ENCODE measurements at regions not wholly inside any gene's neighbourhood (a gene's known extent, or its start where the extent isn't known, plus 50 kb on each side); places are given as distances from the start of the nearest gene placed in this dataset.

DNA sequence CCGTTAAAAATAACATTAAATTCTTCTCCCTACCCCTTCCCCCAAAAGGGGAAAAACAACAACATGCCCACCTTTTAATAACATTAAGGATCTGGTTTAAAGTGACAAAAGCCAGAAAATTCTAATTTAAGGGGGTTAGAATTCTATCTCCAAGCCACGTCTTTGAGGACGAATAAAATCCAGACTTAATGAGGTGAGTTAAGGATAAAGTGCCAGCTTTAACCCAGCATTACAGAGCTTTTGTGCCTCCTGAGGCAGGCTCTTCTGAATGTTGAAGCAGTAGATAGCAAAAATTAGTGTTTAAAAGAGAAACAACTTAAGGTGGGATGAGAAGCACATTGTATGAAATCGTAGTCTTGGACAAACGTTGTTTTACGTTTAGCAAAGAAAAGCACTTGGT is 329.0 kb upstream of the MPDZ start:
- TF ChIP-seq, protein P1, sequence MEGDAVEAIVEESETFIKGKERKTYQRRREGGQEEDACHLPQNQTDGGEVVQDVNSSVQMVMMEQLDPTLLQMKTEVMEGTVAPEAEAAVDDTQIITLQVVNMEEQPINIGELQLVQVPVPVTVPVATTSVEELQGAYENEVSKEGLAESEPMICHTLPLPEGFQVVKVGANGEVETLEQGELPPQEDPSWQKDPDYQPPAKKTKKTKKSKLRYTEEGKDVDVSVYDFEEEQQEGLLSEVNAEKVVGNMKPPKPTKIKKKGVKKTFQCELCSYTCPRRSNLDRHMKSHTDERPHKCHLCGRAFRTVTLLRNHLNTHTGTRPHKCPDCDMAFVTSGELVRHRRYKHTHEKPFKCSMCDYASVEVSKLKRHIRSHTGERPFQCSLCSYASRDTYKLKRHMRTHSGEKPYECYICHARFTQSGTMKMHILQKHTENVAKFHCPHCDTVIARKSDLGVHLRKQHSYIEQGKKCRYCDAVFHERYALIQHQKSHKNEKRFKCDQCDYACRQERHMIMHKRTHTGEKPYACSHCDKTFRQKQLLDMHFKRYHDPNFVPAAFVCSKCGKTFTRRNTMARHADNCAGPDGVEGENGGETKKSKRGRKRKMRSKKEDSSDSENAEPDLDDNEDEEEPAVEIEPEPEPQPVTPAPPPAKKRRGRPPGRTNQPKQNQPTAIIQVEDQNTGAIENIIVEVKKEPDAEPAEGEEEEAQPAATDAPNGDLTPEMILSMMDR (IDR thresholded peaks at IDR 0.05; ENCODE audit: low read depth, low read length), result no peak
- H3K4me3 ChIP-seq (ENCODE audit: low read depth, low read length), result no peak overlapping the region

DNA sequence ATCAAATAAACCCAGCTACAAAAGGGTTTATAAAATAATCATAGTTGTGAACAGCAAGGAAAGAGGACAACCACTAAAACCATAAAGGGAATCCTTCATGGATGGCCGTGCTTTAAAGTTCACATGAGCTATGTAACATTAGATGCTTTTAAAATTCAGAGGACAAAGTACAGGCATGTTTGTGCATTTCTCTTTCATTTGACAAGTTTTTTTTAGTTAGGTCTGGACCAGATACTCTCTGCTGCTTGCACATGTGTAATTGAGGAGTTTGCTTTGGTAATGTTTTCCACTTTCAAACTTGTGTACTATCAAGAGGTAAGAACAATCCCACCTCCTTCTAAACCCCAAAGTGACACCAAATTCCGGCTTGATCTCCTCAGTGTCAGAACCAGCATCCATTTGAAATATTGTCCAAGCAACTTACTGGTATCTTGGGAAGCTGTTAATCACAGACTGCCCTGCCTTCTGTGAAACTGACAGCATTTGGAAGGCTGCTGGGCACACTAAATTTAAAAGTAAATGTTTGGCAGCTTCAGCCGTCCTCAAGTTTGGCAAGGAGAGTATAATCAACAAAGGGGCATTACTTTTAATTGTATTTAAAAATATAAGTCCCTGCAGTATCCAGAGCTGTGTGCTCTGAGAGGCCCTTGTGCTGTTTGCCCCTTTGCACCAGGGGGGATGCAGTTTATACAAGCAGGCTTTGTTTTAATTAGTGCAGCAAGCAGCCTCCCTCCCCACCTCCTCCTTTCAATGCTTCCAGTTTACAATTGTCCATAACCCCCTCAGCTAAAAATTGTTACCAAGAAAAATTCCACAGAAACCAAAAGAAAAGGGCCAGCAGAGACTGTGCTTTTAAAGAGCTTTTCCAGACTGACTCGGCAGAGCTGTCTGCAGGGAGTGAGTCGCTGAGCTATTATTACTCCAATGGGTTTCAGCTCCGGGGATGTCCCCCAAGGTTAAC is 328.3 kb upstream of the MPDZ start:
- TF ChIP-seq, protein P1 (IDR thresholded peaks at IDR 0.05; ENCODE audit: low read depth, low read length), result no peak
- H3K4me3 ChIP-seq (ENCODE audit: low read depth, low read length), result no peak overlapping the region

- H3K4me3 ChIP-seq (ENCODE audit: low read depth, low read length), result no peak overlapping the region
- TF ChIP-seq, protein P1 (IDR thresholded peaks at IDR 0.05; ENCODE audit: low read depth, low read length), result no peak
These were observed 327.1 kb upstream of the MPDZ start for GRCh38 chr9:13606586-13606985.

- TF ChIP-seq, protein P1 (IDR thresholded peaks at IDR 0.05; ENCODE audit: low read depth, low read length), result no peak
- no peak overlapping the region for H3K4me3 ChIP-seq (ENCODE audit: low read depth, low read length)
These were observed 324.4 kb upstream of the MPDZ start for GRCh38 chr9:13603921-13604320.

- TF ChIP-seq, protein P1 (IDR thresholded peaks at IDR 0.05; ENCODE audit: low read depth, low read length), result no peak
- H3K4me3 ChIP-seq (ENCODE audit: low read depth, low read length), result no peak overlapping the region
These were observed 319.2 kb upstream of the MPDZ start for GRCh38 chr9:13598738-13599137.

GRCh38 chr9:13597427-13597826 is 317.9 kb upstream of the MPDZ start:
- TF ChIP-seq, protein P1 (IDR thresholded peaks at IDR 0.05; ENCODE audit: low read depth, low read length), result no peak

GRCh38 chr9:13597004-13597403 is 317.5 kb upstream of the MPDZ start:
- TF ChIP-seq, protein P1 (IDR thresholded peaks at IDR 0.05; ENCODE audit: low read depth, low read length), result no peak
- H3K4me3 ChIP-seq (ENCODE audit: low read depth, low read length), result no peak overlapping the region

More at GRCh38 chr9:13597427-13597826, 317.9 kb upstream of the MPDZ start:
- H3K4me3 ChIP-seq (ENCODE audit: low read depth, low read length), result no peak overlapping the region

Measured in WI38 (cell line).